Dedifferentiated amniotic fluid mesenchymal stem cell (primary cell): ENCODE measurements at regions not wholly inside any gene's neighbourhood (a gene's known extent, or its start where the extent isn't known, plus 50 kb on each side); places are given as distances from the start of the nearest gene placed in this dataset.

Source experiments
- DNase-seq: peaks from one replicate; pipeline ENCODE4 v3.0.0-alpha.2; 2016; ENCODE audit errors: extremely low spot score

GRCh38 chr4:35789899-35790574 is 454.3 kb downstream of the ARAP2 start:
- DNase-seq = no peak

GRCh38 chr4:35793045-35793722 is 451.1 kb downstream of the ARAP2 start:
- DNase-seq = no peak

GRCh38 chr4:35793766-35794165 is 450.5 kb downstream of the ARAP2 start:
- no peak for DNase-seq

- DNase-seq = no peak
Measured at GRCh38 chr4:35800669-35801068, 443.6 kb downstream of the ARAP2 start.

- no peak for DNase-seq
Measured at GRCh38 chr4:35802644-35803043, 441.7 kb downstream of the ARAP2 start.

GRCh38 chr4:35818520-35818919 is 425.8 kb downstream of the ARAP2 start:
- DNase-seq = no peak

GRCh38 chr4:35820003-35820402 is 424.3 kb downstream of the ARAP2 start:
- DNase-seq = no peak

GRCh38 chr4:35824231-35824630 is 420.1 kb downstream of the ARAP2 start:
- DNase-seq = no peak

- DNase-seq = no peak
Measured at GRCh38 chr4:35835893-35836292, 408.4 kb downstream of the ARAP2 start.

- DNase-seq = no peak
Measured at GRCh38 chr4:35836596-35836995, 407.7 kb downstream of the ARAP2 start.

GRCh38 chr4:35867057-35867456 is 377.3 kb downstream of the ARAP2 start:
- DNase-seq = no peak

GRCh38 chr4:35872273-35872672 is 372.0 kb downstream of the ARAP2 start:
- DNase-seq = no peak

GRCh38 chr4:35879479-35879878 is 364.8 kb downstream of the ARAP2 start:
- no peak for DNase-seq

GRCh38 chr4:35883108-35883507 is 361.2 kb downstream of the ARAP2 start:
- DNase-seq = no peak

GRCh38 chr4:35884714-35885480 is 359.4 kb downstream of the ARAP2 start:
- no peak for DNase-seq

GRCh38 chr4:35897808-35898207 is 346.5 kb downstream of the ARAP2 start:
- DNase-seq = no peak

- DNase-seq = no peak
Measured at GRCh38 chr4:35900286-35901243, 343.7 kb downstream of the ARAP2 start.

GRCh38 chr4:35912174-35912573 is 332.1 kb downstream of the ARAP2 start:
- no peak for DNase-seq

GRCh38 chr4:35918491-35918977 is 325.8 kb downstream of the ARAP2 start:
- DNase-seq = no peak

GRCh38 chr4:35925806-35926205 is 318.5 kb downstream of the ARAP2 start:
- DNase-seq = no peak

- DNase-seq = no peak
Measured at GRCh38 chr4:35926788-35927187, 317.5 kb downstream of the ARAP2 start.

GRCh38 chr4:35933901-35934300 is 310.4 kb downstream of the ARAP2 start:
- no peak for DNase-seq
